HG02870 (cell line): ENCODE measurements at regions not wholly inside any gene's neighbourhood (a gene's known extent, or its start where the extent isn't known, plus 50 kb on each side); places are given as distances from the start of the nearest gene placed in this dataset.
A peak's percentile ranks its signal among the peaks of the same experiment; 100 is the strongest.

ENCODE experiments used
- ATAC-seq: cut with Tn5 transposase; IDR thresholded peaks from one replicate; pipeline ENCODE4 v1.9.1; 2021; ENCODE audit warnings: mild to moderate bottlenecking, moderate library complexity; ENCODE audit not compliant: unreplicated experiment

- peak; percentile 58 for ATAC-seq
Observed at GRCh38 chr5:93800988-93801811, 59.8 kb upstream of the POU5F2 start.

- no peak for ATAC-seq
Observed at GRCh38 chr5:93794954-93795353, 53.6 kb upstream of the POU5F2 start.

GRCh38 chr5:93793159-93793781 is 51.9 kb upstream of the POU5F2 start:
- no peak for ATAC-seq

GRCh38 chr5:93791518-93791972 is 50.1 kb upstream of the POU5F2 start:
- no peak for ATAC-seq
